MM.1S (cell line): ENCODE measurements at regions not wholly inside any gene's neighbourhood (a gene's known extent, or its start where the extent isn't known, plus 50 kb on each side); places are given as distances from the start of the nearest gene placed in this dataset.

ENCODE experiments used
- EZH2 ChIP-seq: fragments of 300-600 bp; sonication (generic); optimal IDR thresholded peaks from 2 replicates; pipeline ENCODE3; 2017; ENCODE audit warnings: low read depth, mild to moderate bottlenecking, antibody characterized with exemption, low read length, mixed read lengths
- EZH2phosphoT487 ChIP-seq: fragments of 300-600 bp; sonication (generic); IDR thresholded peaks from 2 replicates; pipeline ENCODE4 v1.6.1; 2018; ENCODE audit warnings: antibody characterized with exemption, low read length
- TF ChIP-seq, protein P1 (sequence below): fragments of 300-600 bp; sonication (generic); IDR thresholded peaks from 2 replicates; pipeline ENCODE4 v1.5.1; 2016; ENCODE audit warnings: antibody characterized with exemption, low read length, mixed read lengths

DNA sequence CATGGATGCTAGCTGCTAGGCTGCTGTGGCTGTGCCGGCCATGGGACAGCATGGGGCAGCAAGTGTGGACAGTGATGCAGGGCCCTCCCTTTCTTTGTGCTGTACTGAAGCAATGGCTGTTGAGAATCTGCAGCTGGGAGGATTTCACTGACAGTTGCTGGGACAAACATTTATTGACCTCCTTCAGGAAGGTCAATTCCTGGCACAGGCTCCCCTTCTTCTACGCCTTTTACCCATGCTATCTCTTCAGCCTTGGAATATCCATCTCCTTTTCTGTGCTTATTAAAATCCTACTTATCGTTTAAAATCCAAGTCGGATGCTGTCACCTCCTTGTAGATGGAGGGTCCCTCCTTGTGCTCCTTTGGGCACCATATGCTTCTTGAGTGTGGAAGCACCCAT, 213.1 kb upstream of the USP24 start:
- TF ChIP-seq, protein P1, sequence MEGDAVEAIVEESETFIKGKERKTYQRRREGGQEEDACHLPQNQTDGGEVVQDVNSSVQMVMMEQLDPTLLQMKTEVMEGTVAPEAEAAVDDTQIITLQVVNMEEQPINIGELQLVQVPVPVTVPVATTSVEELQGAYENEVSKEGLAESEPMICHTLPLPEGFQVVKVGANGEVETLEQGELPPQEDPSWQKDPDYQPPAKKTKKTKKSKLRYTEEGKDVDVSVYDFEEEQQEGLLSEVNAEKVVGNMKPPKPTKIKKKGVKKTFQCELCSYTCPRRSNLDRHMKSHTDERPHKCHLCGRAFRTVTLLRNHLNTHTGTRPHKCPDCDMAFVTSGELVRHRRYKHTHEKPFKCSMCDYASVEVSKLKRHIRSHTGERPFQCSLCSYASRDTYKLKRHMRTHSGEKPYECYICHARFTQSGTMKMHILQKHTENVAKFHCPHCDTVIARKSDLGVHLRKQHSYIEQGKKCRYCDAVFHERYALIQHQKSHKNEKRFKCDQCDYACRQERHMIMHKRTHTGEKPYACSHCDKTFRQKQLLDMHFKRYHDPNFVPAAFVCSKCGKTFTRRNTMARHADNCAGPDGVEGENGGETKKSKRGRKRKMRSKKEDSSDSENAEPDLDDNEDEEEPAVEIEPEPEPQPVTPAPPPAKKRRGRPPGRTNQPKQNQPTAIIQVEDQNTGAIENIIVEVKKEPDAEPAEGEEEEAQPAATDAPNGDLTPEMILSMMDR: no peak
- TF ChIP-seq EZH2phosphoT487: no peak
- TF ChIP-seq EZH2: no peak
